ENCODE measurements at regions not wholly inside any gene's neighbourhood (a gene's known extent, or its start where the extent isn't known, plus 50 kb on each side); places are given as distances from the start of the nearest gene placed in this dataset.

DNA sequence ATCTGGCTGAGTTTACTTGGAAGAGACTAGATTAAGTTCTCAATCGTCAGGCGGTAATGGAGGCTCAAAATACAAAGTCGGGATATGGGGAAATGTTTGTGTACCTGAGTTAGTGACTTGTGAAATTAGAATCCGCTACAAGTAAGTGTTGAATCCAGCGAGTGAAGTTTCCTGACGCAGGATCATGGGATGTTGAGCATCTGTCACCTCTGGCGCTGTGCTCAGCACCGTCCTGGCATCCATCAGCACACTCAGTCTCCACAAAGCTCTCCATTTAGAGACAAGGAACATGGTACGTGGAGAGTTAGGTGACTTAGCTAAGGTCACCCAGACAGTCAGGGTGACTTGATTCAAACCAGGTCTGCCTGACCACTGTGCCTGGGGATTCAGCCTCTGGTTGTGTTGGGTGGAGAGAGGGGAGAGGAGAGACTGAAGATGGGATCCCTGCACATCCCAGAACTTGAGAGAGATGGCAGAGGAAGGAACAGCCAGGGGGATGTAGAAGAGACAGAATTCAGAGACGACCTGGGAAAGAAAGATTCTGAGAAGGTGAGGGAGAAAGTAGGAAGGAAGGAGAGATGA, 251.2 kb downstream of the ACKR3 start:
- TF ChIP-seq POLR2A (IDR thresholded peaks at IDR 0.05; ENCODE audit: low read depth, low read length) (no peak), POLR2AphosphoS5 (IDR thresholded peaks at IDR 0.05; ENCODE audit: low read depth, low read length) (no peak), TAF1 (IDR thresholded peaks at IDR 0.05; ENCODE audit: low read depth, low read length) (no peak)
